SH-SY5Y (cell line): ENCODE measurements at regions not wholly inside any gene's neighbourhood (a gene's known extent, or its start where the extent isn't known, plus 50 kb on each side); places are given as distances from the start of the nearest gene placed in this dataset.

Experiments
- GATA2 ChIP-seq: IDR thresholded peaks from 2 replicates; pipeline ENCODE4 v1.6.1; 2011; ENCODE audit warnings: mild to moderate bottlenecking, low read depth, low read length
- GATA3 ChIP-seq: IDR thresholded peaks from 2 replicates; pipeline ENCODE4 v1.6.1; 2011; ENCODE audit warnings: low read depth, mild to moderate bottlenecking, low read length, moderate library complexity

- no peak for TF ChIP-seq GATA3
- no peak for TF ChIP-seq GATA2
These were observed 730.4 kb upstream of the ID2 start for GRCh38 chr2:7951490-7951889.
